ENCODE measurements at regions not wholly inside any gene's neighbourhood (a gene's known extent, or its start where the extent isn't known, plus 50 kb on each side); places are given as distances from the start of the nearest gene placed in this dataset.
"Not testable (repeated sequence)": the region's sequence is repeated elsewhere in the genome, so short reads cannot be mapped to it uniquely, and the experiment has no call there.

GRCh38 chr7:67301667-67302066 is 305.0 kb downstream of the TYW1 start:
- no peak for DNase-seq

GRCh38 chr7:67302113-67303039 is 305.7 kb downstream of the TYW1 start:
- peak; percentile 98 for DNase-seq

- DNase-seq = not testable (repeated sequence)
These were observed 308.2 kb downstream of the TYW1 start for GRCh38 chr7:67304846-67305245.

- no peak for DNase-seq
These were observed 309.7 kb downstream of the TYW1 start for GRCh38 chr7:67306331-67306730.

GRCh38 chr7:67309764-67310549 is 313.3 kb downstream of the TYW1 start:
- DNase-seq = no peak

- no peak for DNase-seq
These were observed 315.3 kb downstream of the TYW1 start for GRCh38 chr7:67311901-67312300.

GRCh38 chr7:67313213-67313612 is 316.6 kb downstream of the TYW1 start:
- no peak for DNase-seq

GRCh38 chr7:67316902-67317301 is 320.3 kb downstream of the TYW1 start:
- not testable (repeated sequence) for DNase-seq

GRCh38 chr7:67328257-67328656 is 331.6 kb downstream of the TYW1 start:
- not testable (repeated sequence) for DNase-seq

GRCh38 chr7:67335165-67335564 is 338.5 kb downstream of the TYW1 start:
- DNase-seq = not testable (repeated sequence)

GRCh38 chr7:67335663-67336062 is 339.0 kb downstream of the TYW1 start:
- DNase-seq = not testable (repeated sequence)

- DNase-seq = not testable (repeated sequence)
These were observed 341.9 kb downstream of the TYW1 start for GRCh38 chr7:67338545-67338944.

GRCh38 chr7:67341153-67341768 is 344.6 kb downstream of the TYW1 start:
- no peak for DNase-seq

- DNase-seq = no peak
These were observed 346.5 kb downstream of the TYW1 start for GRCh38 chr7:67343114-67343513.

GRCh38 chr7:67343572-67343971 is 346.9 kb downstream of the TYW1 start:
- peak; percentile 52 for DNase-seq

- DNase-seq = no peak
These were observed 348.0 kb downstream of the TYW1 start for GRCh38 chr7:67344481-67345193.

GRCh38 chr7:67346126-67346525 is 349.5 kb downstream of the TYW1 start:
- DNase-seq = no peak

GRCh38 chr7:67346876-67347275 is 350.2 kb downstream of the TYW1 start:
- DNase-seq = no peak

- DNase-seq = no peak
These were observed 351.5 kb downstream of the TYW1 start for GRCh38 chr7:67348171-67348570.

GRCh38 chr7:67357653-67358052 is 361.0 kb downstream of the TYW1 start:
- DNase-seq = not testable (repeated sequence)

GRCh38 chr7:67358316-67358715 is 361.7 kb downstream of the TYW1 start:
- not testable (repeated sequence) for DNase-seq

GRCh38 chr7:67358738-67359137 is 362.1 kb downstream of the TYW1 start:
- DNase-seq = not testable (repeated sequence)

GRCh38 chr7:67359900-67360299 is 363.3 kb downstream of the TYW1 start:
- no peak for DNase-seq
